ENCODE measurements at regions not wholly inside any gene's neighbourhood (a gene's known extent, or its start where the extent isn't known, plus 50 kb on each side); places are given as distances from the start of the nearest gene placed in this dataset.

GRCh38 chr16:65576631-65577030 is 454.8 kb upstream of the CDH11 start:
- no peak for TF ChIP-seq TAF1 (IDR thresholded peaks at IDR 0.05; ENCODE audit: low read depth, low read length)
- TF ChIP-seq SPI1 (IDR thresholded peaks at IDR 0.05; ENCODE audit: low read depth, low read length), result no peak
